ENCODE measurements at regions not wholly inside any gene's neighbourhood (a gene's known extent, or its start where the extent isn't known, plus 50 kb on each side); places are given as distances from the start of the nearest gene placed in this dataset.

GRCh38 chr9:135299239-135299590, 180.4 kb upstream of the PPP1R26 start (continued):
- TF ChIP-seq GTF3C2 (IDR thresholded peaks at IDR 0.05; ENCODE audit: borderline replicate concordance, extremely low read depth, insufficient read length) (no peak), CHAMP1 (IDR thresholded peaks at IDR 0.05) (no peak), ZC3H4 (CRISPR knock-in tag; IDR thresholded peaks at IDR 0.05; ENCODE audit: borderline replicate concordance) (no peak)

- Histone ChIP-seq H3K9me1 (ENCODE audit: control insufficient read depth, insufficient read depth, low read length) (no peaks in the 10 kb centered on the region), H4K20me1 (replicated peaks; ENCODE audit: control insufficient read depth, insufficient read depth, low read length) (peaks cover 4% of the 10 kb centered on the region; the same call in 1 of the 2 replicates), H3K4me3 (no peak overlapping the region), H2AFZ (ENCODE audit: low read depth, low read length) (no peak overlapping the region), H3K9ac (ENCODE audit: insufficient read depth in 1 of 2, low read depth in 2 of 2, low read length in 2 of 2) (no peak overlapping the region), H3K79me2 (ENCODE audit: control insufficient read depth, insufficient read depth, low read length) (no peaks in the 10 kb centered on the region), H3K4me1 (replicated peaks in 1 of 2; ENCODE audit: control insufficient read depth in 2 of 2, insufficient read depth in 2 of 2, low read length in 2 of 2) (no peaks in the 10 kb centered on the region), H3K9me3 (replicated peaks; ENCODE audit: control insufficient read depth, insufficient read depth, low read depth, low read length) (no peaks in the 10 kb centered on the region), H3K36me3 (ENCODE audit: control insufficient read depth, insufficient read depth, low read length) (no peaks in the 10 kb centered on the region), H3K27me3 (ENCODE audit: control insufficient read depth in 2 of 2, insufficient read depth in 2 of 2, low read length in 2 of 2) (peaks cover 9 to 69% of the 10 kb centered on the region in 2 experiments; a peak in 3 of 5 replicates), H3K27ac (ENCODE audit: extremely low read depth, low read depth, low read length) (no peak overlapping the region), H3K4me2 (ENCODE audit: insufficient read depth, low read length) (no peak overlapping the region)
- no peak for DNase-seq (ENCODE audit: extremely low read depth in 1 of 4, low spot score in 3 of 4)
- no TSS peak for BruUV-seq (replicated peaks)
- intact Hi-C loops (cut with micrococcal nuclease) (no loop called here), in situ Hi-C loops (cut with MboI) (no loop called here)
- ATAC-seq, result no peak
- FAIRE-seq, result no peak
- ChIA-PET CTCF (ENCODE audit: low intra/inter-chr PET ratio) (no interaction called here), POLR2A (no interaction called here)
- under 1% methylated on average over 16 of the region's 16 CpGs for WGBS (ENCODE audit: insufficient coverage, low coverage, missing lambda C conversion rate)
- TF ChIP-seq BRD9 (IDR thresholded peaks at IDR 0.05; ENCODE audit: low read depth, partially characterized antibody) (no peak), RFX7 (CRISPR knock-in tag; IDR thresholded peaks at IDR 0.05) (no peak), ZNF507 (tag; conservative IDR thresholded peaks at IDR 0.05) (no peak), RREB1 (CRISPR knock-in tag; IDR thresholded peaks at IDR 0.05) (no peak)
These were observed 179.8 kb upstream of the PPP1R26 start for GRCh38 chr9:135299651-135300345.

Measured in K562 (cell line).